Renal pelvis (tissue), 1 donor: ENCODE measurements at regions not wholly inside any gene's neighbourhood (a gene's known extent, or its start where the extent isn't known, plus 50 kb on each side); places are given as distances from the start of the nearest gene placed in this dataset.
"Not testable (repeated sequence)": the region's sequence is repeated elsewhere in the genome, so short reads cannot be mapped to it uniquely, and the experiment has no call there.

Experiments used
- DNase-seq: peaks from one replicate; pipeline ENCODE4 v3.0.0-alpha.2; 2013

- no peak for DNase-seq
Observed at GRCh38 chr4:122973465-122973864, 51.1 kb upstream of the NUDT6 start.

GRCh38 chr4:122976111-122976510, 53.7 kb upstream of the NUDT6 start:
- DNase-seq: no peak

GRCh38 chr4:122977103-122977502, 54.7 kb upstream of the NUDT6 start:
- no peak for DNase-seq

- DNase-seq: no peak
Observed at GRCh38 chr4:122978109-122978508, 55.7 kb upstream of the NUDT6 start.

- DNase-seq: no peak
Observed at GRCh38 chr4:122978789-122979188, 56.4 kb upstream of the NUDT6 start.

- DNase-seq: no peak
Observed at GRCh38 chr4:122980860-122981259, 58.5 kb upstream of the NUDT6 start.

GRCh38 chr4:122988696-122989095, 66.3 kb upstream of the NUDT6 start:
- no peak for DNase-seq

- no peak for DNase-seq
Observed at GRCh38 chr4:122990891-122991290, 68.5 kb upstream of the NUDT6 start.

- no peak for DNase-seq
Observed at GRCh38 chr4:122992057-122992456, 69.7 kb upstream of the NUDT6 start.

- DNase-seq: no peak
Observed at GRCh38 chr4:122992641-122993040, 70.2 kb upstream of the NUDT6 start.

- DNase-seq: no peak
Observed at GRCh38 chr4:122996350-122996749, 74.0 kb upstream of the NUDT6 start.

- DNase-seq: no peak
Observed at GRCh38 chr4:122997463-122998101, 75.2 kb upstream of the NUDT6 start.

- DNase-seq: not testable (repeated sequence)
Observed at GRCh38 chr4:123004079-123004478, 81.7 kb upstream of the NUDT6 start.

GRCh38 chr4:123005126-123005525, 82.7 kb upstream of the NUDT6 start:
- not testable (repeated sequence) for DNase-seq

GRCh38 chr4:123007679-123008078, 85.3 kb upstream of the NUDT6 start:
- DNase-seq: no peak

- not testable (repeated sequence) for DNase-seq
Observed at GRCh38 chr4:123012416-123012815, 90.0 kb upstream of the NUDT6 start.

GRCh38 chr4:123014038-123014437, 91.6 kb upstream of the NUDT6 start:
- DNase-seq: no peak

GRCh38 chr4:123017078-123017477, 94.7 kb upstream of the NUDT6 start:
- no peak for DNase-seq

- DNase-seq: peak; percentile 23
Observed at GRCh38 chr4:123017636-123018395, 95.4 kb upstream of the NUDT6 start.

- no peak for DNase-seq
Observed at GRCh38 chr4:123018396-123018775, 96.0 kb upstream of the NUDT6 start.

- no peak for DNase-seq
Observed at GRCh38 chr4:123020285-123020684, 97.9 kb upstream of the NUDT6 start.

GRCh38 chr4:123023647-123024046, 101.2 kb upstream of the NUDT6 start:
- no peak for DNase-seq

GRCh38 chr4:123024710-123025109, 102.3 kb upstream of the NUDT6 start:
- peak; percentile 23 for DNase-seq

GRCh38 chr4:123025398-123025797, 103.0 kb upstream of the NUDT6 start:
- DNase-seq: no peak
